ENCODE measurements at regions not wholly inside any gene's neighbourhood (a gene's known extent, or its start where the extent isn't known, plus 50 kb on each side); places are given as distances from the start of the nearest gene placed in this dataset.
A peak's percentile ranks its signal among the peaks of the same experiment; 100 is the strongest.

DNA sequence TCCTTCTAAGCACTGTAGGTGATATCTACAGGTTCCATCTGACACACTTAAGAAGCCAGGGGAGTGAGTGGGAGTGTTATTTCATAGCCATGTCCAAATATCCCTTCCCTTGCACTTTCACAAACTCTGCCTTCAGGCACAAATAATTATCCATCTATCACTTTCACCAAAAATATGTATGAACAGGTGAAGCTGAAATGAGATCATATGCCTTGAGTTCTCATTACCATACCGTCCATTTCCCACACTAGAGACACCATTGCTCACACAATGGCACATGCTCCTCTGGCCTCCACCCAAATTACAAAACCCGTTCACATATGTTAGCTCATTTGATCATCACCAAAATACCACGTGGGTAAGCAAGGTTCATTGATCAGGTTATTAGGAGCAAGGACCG lies 151.9 kb upstream of the BNIP2 start:
- Histone ChIP-seq H4K91ac (ENCODE audit: low read depth, low read length, poor library complexity) (no peak overlapping the region), H3K4me3 (ENCODE audit: low read length in 2 of 2) (no peak overlapping the region), H2BK15ac (ENCODE audit: low read length) (no peak overlapping the region), H3K4me2 (ENCODE audit: insufficient read depth, low read length, poor library complexity, severe bottlenecking) (no peak overlapping the region), H3K79me1 (ENCODE audit: low read depth, low read length) (no peaks in the 10 kb centered on the region), H3K9ac (ENCODE audit: low read depth, low read length, poor library complexity) (no peak overlapping the region), H2AFZ (ENCODE audit: low read length) (no peak overlapping the region), H2BK120ac (ENCODE audit: low read depth, low read length) (no peak overlapping the region), H3K4me1 (ENCODE audit: control insufficient read depth in 2 of 2, insufficient read depth in 1 of 2, low read depth in 1 of 2, low read length in 2 of 2) (peaks cover 0 to 5% of the 10 kb centered on the region in 2 donors), H3K36me3 (replicated peaks in 1 of 2; ENCODE audit: control insufficient read depth in 2 of 2, insufficient read depth in 2 of 2, low read length in 2 of 2) (no peaks in the 10 kb centered on the region), H4K8ac (ENCODE audit: low read depth, low read length) (no peak overlapping the region), H2BK5ac (ENCODE audit: low read length) (no peak overlapping the region), H3K27me3 (ENCODE audit: control insufficient read depth in 3 of 3, insufficient read depth in 3 of 3, low read depth in 1 of 3, low read length in 3 of 3) (peaks cover 0 to 5% (median 0%) of the 10 kb centered on the region in 3 experiments), H3K4ac (ENCODE audit: low read length) (no peak overlapping the region), H3K27ac (replicated peaks; ENCODE audit: low read length) (no peak overlapping the region), H3K9me3 (replicated peaks in 1 of 2; ENCODE audit: control insufficient read depth in 2 of 2, insufficient read depth in 1 of 2, low read depth in 1 of 2, low read length in 2 of 2) (no peaks in the 10 kb centered on the region), H3K18ac (ENCODE audit: low read length) (no peak overlapping the region), H2AK5ac (ENCODE audit: low read depth, low read length) (no peak overlapping the region), H3K23ac (ENCODE audit: low read depth, low read length, poor library complexity) (no peak overlapping the region), H3K14ac (ENCODE audit: low read length) (no peak overlapping the region), H2BK12ac (ENCODE audit: low read length) (no peak overlapping the region)
- DNase-seq (ENCODE audit: low spot score), result no peak
- no CpG with 5 or more reads among the region's 4 CpGs for WGBS, 2 donors (ENCODE audit: extremely low coverage in 2 of 2, insufficient read length in 2 of 2, insufficient replicate concordance in 1 of 2)

DNA sequence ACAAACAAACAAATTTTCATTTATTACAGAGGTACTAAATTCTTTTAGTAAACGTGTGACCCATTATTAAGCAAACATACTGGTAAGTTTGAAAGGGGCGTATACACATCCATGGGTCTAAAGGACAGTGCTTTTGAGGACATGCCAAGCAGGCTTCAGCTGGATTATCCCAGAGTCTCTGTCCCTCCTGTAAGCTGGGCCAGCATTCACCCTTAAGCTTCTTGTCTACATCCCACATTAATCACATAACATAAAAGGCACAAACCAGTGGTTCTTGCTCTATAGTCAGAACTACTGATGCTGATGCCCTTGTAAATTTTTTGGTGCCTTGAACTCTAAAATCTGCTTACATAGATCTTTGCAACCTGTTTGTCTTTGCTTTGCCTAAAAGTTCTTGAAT lies 150.8 kb upstream of the BNIP2 start:
- no peak overlapping the region for H2BK5ac ChIP-seq (ENCODE audit: low read length)
- H3K9me3 ChIP-seq (replicated peaks in 1 of 2; ENCODE audit: control insufficient read depth in 2 of 2, insufficient read depth in 1 of 2, low read depth in 1 of 2, low read length in 2 of 2), result no peaks in the 10 kb centered on the region
- no peak overlapping the region for H3K14ac ChIP-seq (ENCODE audit: low read length)
- H3K4me3 ChIP-seq (ENCODE audit: low read length in 2 of 2), result no peak overlapping the region
- no peaks in the 10 kb centered on the region for H3K36me3 ChIP-seq (replicated peaks in 1 of 2; ENCODE audit: control insufficient read depth in 2 of 2, insufficient read depth in 2 of 2, low read length in 2 of 2)
- no peak overlapping the region for H2BK15ac ChIP-seq (ENCODE audit: low read length)
- no peak overlapping the region for H3K18ac ChIP-seq (ENCODE audit: low read length)
- no peak overlapping the region for H2AFZ ChIP-seq (ENCODE audit: low read length)
- no peak overlapping the region for H2BK12ac ChIP-seq (ENCODE audit: low read length)
- H3K23ac ChIP-seq (ENCODE audit: low read depth, low read length, poor library complexity), result no peak overlapping the region
- H4K8ac ChIP-seq (ENCODE audit: low read depth, low read length), result no peak overlapping the region
- WGBS, 2 donors (ENCODE audit: extremely low coverage in 2 of 2, insufficient read length in 2 of 2, insufficient replicate concordance in 1 of 2), result no CpG with 5 or more reads among the region's 2 CpGs
- no peaks in the 10 kb centered on the region for H3K79me1 ChIP-seq (ENCODE audit: low read depth, low read length)
- H3K4ac ChIP-seq (ENCODE audit: low read length), result no peak overlapping the region
- no peak overlapping the region for H4K91ac ChIP-seq (ENCODE audit: low read depth, low read length, poor library complexity)
- no peak overlapping the region for H3K9ac ChIP-seq (ENCODE audit: low read depth, low read length, poor library complexity)
- H3K4me1 ChIP-seq (ENCODE audit: control insufficient read depth in 2 of 2, insufficient read depth in 1 of 2, low read depth in 1 of 2, low read length in 2 of 2), result peaks cover 0 to 5% of the 10 kb centered on the region in 2 donors
- H2AK5ac ChIP-seq (ENCODE audit: low read depth, low read length), result no peak overlapping the region
- H3K4me2 ChIP-seq (ENCODE audit: insufficient read depth, low read length, poor library complexity, severe bottlenecking), result no peak overlapping the region
- peaks cover 0 to 5% (median 0%) of the 10 kb centered on the region in 3 experiments for H3K27me3 ChIP-seq (ENCODE audit: control insufficient read depth in 3 of 3, insufficient read depth in 3 of 3, low read depth in 1 of 3, low read length in 3 of 3)
- H3K27ac ChIP-seq (replicated peaks; ENCODE audit: low read length), result no peak overlapping the region
- H2BK120ac ChIP-seq (ENCODE audit: low read depth, low read length), result no peak overlapping the region
- no peak for DNase-seq (ENCODE audit: low spot score)

DNA sequence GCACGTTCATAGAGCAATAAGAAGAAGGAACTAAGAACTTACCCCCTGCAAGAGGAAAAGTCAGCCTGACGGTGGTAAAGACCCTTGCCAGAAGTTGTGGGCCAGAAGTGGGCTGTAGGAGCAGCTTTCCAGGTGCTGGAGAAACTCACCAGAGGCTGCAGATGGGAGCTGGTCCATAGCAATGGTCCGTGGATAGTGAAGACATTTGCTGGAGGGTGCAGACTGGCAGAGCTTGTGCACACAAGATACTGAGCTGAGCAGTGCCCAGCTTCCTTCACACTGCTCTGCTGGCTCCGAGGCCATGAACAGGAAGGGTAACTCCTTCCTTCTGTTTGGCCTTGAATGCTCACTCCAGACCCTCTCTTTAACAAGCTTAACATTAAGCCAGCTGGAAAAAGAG lies 149.8 kb upstream of the BNIP2 start:
- no peak overlapping the region for H3K4me2 ChIP-seq (ENCODE audit: insufficient read depth, low read length, poor library complexity, severe bottlenecking)
- H2AFZ ChIP-seq (ENCODE audit: low read length), result peak overlapping the region; percentile 58
- no peaks in the 10 kb centered on the region for H3K36me3 ChIP-seq (replicated peaks in 1 of 2; ENCODE audit: control insufficient read depth in 2 of 2, insufficient read depth in 2 of 2, low read length in 2 of 2)
- no peak overlapping the region for H3K4me3 ChIP-seq (ENCODE audit: low read length in 2 of 2)
- H3K9ac ChIP-seq (ENCODE audit: low read depth, low read length, poor library complexity), result no peak overlapping the region
- no peak overlapping the region for H2BK12ac ChIP-seq (ENCODE audit: low read length)
- WGBS, 2 donors (ENCODE audit: extremely low coverage in 2 of 2, insufficient read length in 2 of 2, insufficient replicate concordance in 1 of 2), result no CpG with 5 or more reads among the region's 4 CpGs
- H3K79me1 ChIP-seq (ENCODE audit: low read depth, low read length), result no peaks in the 10 kb centered on the region
- H3K14ac ChIP-seq (ENCODE audit: low read length), result no peak overlapping the region
- no peaks in the 10 kb centered on the region for H3K9me3 ChIP-seq (replicated peaks in 1 of 2; ENCODE audit: control insufficient read depth in 2 of 2, insufficient read depth in 1 of 2, low read depth in 1 of 2, low read length in 2 of 2)
- H3K4me1 ChIP-seq (ENCODE audit: control insufficient read depth in 2 of 2, insufficient read depth in 1 of 2, low read depth in 1 of 2, low read length in 2 of 2), result peaks cover 0 to 5% of the 10 kb centered on the region in 2 donors
- H2BK5ac ChIP-seq (ENCODE audit: low read length), result no peak overlapping the region
- H4K91ac ChIP-seq (ENCODE audit: low read depth, low read length, poor library complexity), result no peak overlapping the region
- H4K8ac ChIP-seq (ENCODE audit: low read depth, low read length), result no peak overlapping the region
- no peak overlapping the region for H3K23ac ChIP-seq (ENCODE audit: low read depth, low read length, poor library complexity)
- H2BK120ac ChIP-seq (ENCODE audit: low read depth, low read length), result no peak overlapping the region
- peak overlapping the region; percentile 15 for H3K18ac ChIP-seq (ENCODE audit: low read length)
- H3K27me3 ChIP-seq (ENCODE audit: control insufficient read depth in 3 of 3, insufficient read depth in 3 of 3, low read depth in 1 of 3, low read length in 3 of 3), result peaks cover 0 to 2% (median 0%) of the 10 kb centered on the region in 3 experiments
- H2BK15ac ChIP-seq (ENCODE audit: low read length), result no peak overlapping the region
- DNase-seq (ENCODE audit: low spot score), result no peak
- H2AK5ac ChIP-seq (ENCODE audit: low read depth, low read length), result no peak overlapping the region
- H3K4ac ChIP-seq (ENCODE audit: low read length), result no peak overlapping the region
- H3K27ac ChIP-seq (replicated peaks; ENCODE audit: low read length), result no peak overlapping the region

DNA sequence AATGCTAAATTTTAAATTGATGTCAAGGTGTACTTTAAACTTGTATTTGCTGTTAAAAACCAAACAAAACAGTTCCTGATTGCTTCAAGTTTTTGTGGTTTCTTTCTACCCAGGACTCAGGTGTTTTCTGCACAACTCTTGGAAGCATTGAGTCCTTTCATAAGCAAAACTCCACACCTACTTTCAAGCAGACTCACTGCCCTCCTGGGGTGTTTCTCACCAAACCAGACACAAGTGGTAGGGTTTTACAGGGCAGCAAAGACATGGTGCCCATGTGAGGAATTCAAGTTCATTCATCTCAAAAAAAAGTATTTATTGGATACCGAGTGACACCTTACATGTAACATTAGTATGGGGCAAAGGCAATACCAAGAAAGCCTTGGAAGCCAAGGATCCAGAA lies 146.7 kb upstream of the BNIP2 start:
- H3K36me3 ChIP-seq (replicated peaks in 1 of 2; ENCODE audit: control insufficient read depth in 2 of 2, insufficient read depth in 2 of 2, low read length in 2 of 2), result no peaks in the 10 kb centered on the region
- no peak overlapping the region for H2BK5ac ChIP-seq (ENCODE audit: low read length)
- peaks cover 0 to 2% (median 0%) of the 10 kb centered on the region in 3 experiments for H3K27me3 ChIP-seq (ENCODE audit: control insufficient read depth in 3 of 3, insufficient read depth in 3 of 3, low read depth in 1 of 3, low read length in 3 of 3)
- H3K23ac ChIP-seq (ENCODE audit: low read depth, low read length, poor library complexity), result no peak overlapping the region
- no peak overlapping the region for H4K8ac ChIP-seq (ENCODE audit: low read depth, low read length)
- no peak overlapping the region for H4K91ac ChIP-seq (ENCODE audit: low read depth, low read length, poor library complexity)
- H2BK15ac ChIP-seq (ENCODE audit: low read length), result no peak overlapping the region
- no peak overlapping the region for H2BK120ac ChIP-seq (ENCODE audit: low read depth, low read length)
- no peak overlapping the region for H2BK12ac ChIP-seq (ENCODE audit: low read length)
- H2AK5ac ChIP-seq (ENCODE audit: low read depth, low read length), result no peak overlapping the region
- no peaks in the 10 kb centered on the region for H3K9me3 ChIP-seq (replicated peaks in 1 of 2; ENCODE audit: control insufficient read depth in 2 of 2, insufficient read depth in 1 of 2, low read depth in 1 of 2, low read length in 2 of 2)
- H3K79me1 ChIP-seq (ENCODE audit: low read depth, low read length), result no peaks in the 10 kb centered on the region
- H3K14ac ChIP-seq (ENCODE audit: low read length), result no peak overlapping the region
- no peak overlapping the region for H3K18ac ChIP-seq (ENCODE audit: low read length)
- no peak overlapping the region for H3K4me2 ChIP-seq (ENCODE audit: insufficient read depth, low read length, poor library complexity, severe bottlenecking)
- H2AFZ ChIP-seq (ENCODE audit: low read length), result no peak overlapping the region
- H3K9ac ChIP-seq (ENCODE audit: low read depth, low read length, poor library complexity), result no peak overlapping the region
- H3K4ac ChIP-seq (ENCODE audit: low read length), result no peak overlapping the region
- DNase-seq (ENCODE audit: low spot score), result no peak
- peaks cover 0 to 5% of the 10 kb centered on the region in 2 donors for H3K4me1 ChIP-seq (ENCODE audit: control insufficient read depth in 2 of 2, insufficient read depth in 1 of 2, low read depth in 1 of 2, low read length in 2 of 2)
- H3K4me3 ChIP-seq (ENCODE audit: low read length in 2 of 2), result no peak overlapping the region
- WGBS, 2 donors (ENCODE audit: extremely low coverage in 2 of 2, insufficient read length in 2 of 2, insufficient replicate concordance in 1 of 2), result no CpG with 5 or more reads among the region's 1 CpG
- H3K27ac ChIP-seq (replicated peaks; ENCODE audit: low read length), result no peak overlapping the region

Data from neuronal stem cell (in vitro differentiated cells).